GM12878 (cell line): ENCODE measurements at regions not wholly inside any gene's neighbourhood (a gene's known extent, or its start where the extent isn't known, plus 50 kb on each side); places are given as distances from the start of the nearest gene placed in this dataset.

Source experiments
- ATAC-seq: fragments of 200-7000 bp; cut with Tn5 transposase; 3 replicates; pipeline ENCODE4 v1.9.1; 2020; ENCODE audit warnings: mild to moderate bottlenecking, moderate library complexity
- BruUV-seq: library from RNA; stranded (reverse); fragments of 400-500 nt; replicated peaks from 2 replicates; lab custom pipeline; 2021; lab: Mats Ljungman, UMichigan
- CTCF ChIA-PET: fragments of 300-600 bp; sonication (Branson Sonifier 250); formaldehyde crosslinking; extraction: SDS; loops from one replicate; lab custom pipeline; 2021; ENCODE audit warnings: inconsistent platforms; lab: Yijun Ruan, JAX
- POLR2A ChIA-PET: fragments of 350-600 bp; formaldehyde crosslinking; extraction: SDS; loops from one replicate; lab custom pipeline; 2021; ENCODE audit warnings: inconsistent platforms; lab: Charles Lee
- RAD21 ChIA-PET: fragments of 300-600 bp; sonication (Branson Sonifier 250); formaldehyde crosslinking; loops from one replicate; lab custom pipeline; 2023; ENCODE audit warnings: antibody characterized with exemption; ENCODE audit not compliant: unreplicated experiment; lab: Charles Lee
- SMC1A ChIA-PET: fragments of 300-600 bp; sonication (Branson Sonifier 250); formaldehyde crosslinking; loops from one replicate; lab custom pipeline; 2023; ENCODE audit not compliant: unreplicated experiment, uncharacterized antibody; lab: Charles Lee
- DNase-seq: peaks from one replicate; pipeline ENCODE4 v3.0.0-alpha.2; 2011; ENCODE audit warnings: low read depth, low spot score
- FAIRE-seq: peaks from 3 replicates; lab custom pipeline; 2011; peaks lifted over from hg19 to GRCh38; lab: Jason Lieb, UNC
- H2AFZ ChIP-seq: 2 replicates; pipeline ENCODE4 v1.6.0; 2011; ENCODE audit warnings: low read depth, low read length, control low read depth; ENCODE audit not compliant: control insufficient read depth
- H3K27ac ChIP-seq: 2 replicates; pipeline ENCODE4 v1.5.1; 2011; ENCODE audit warnings: control low read depth; ENCODE audit not compliant: control insufficient read depth, insufficient read depth
- H3K27me3 ChIP-seq, 2 experiments: replicated peaks in 1 of 2; 2 replicates each; pipeline versions ENCODE4 v1.6.0 to v1.6.1; 2011; ENCODE audit warnings: low read length in 1 of 2; ENCODE audit not compliant: control insufficient read depth in 2 of 2, insufficient read depth in 2 of 2
- H3K36me3 ChIP-seq, 2 experiments: 2 replicates each; pipeline ENCODE4 v1.5.1; 2011; ENCODE audit warnings: low read length in 1 of 2; ENCODE audit not compliant: control insufficient read depth in 2 of 2, insufficient read depth in 2 of 2
- H3K4me1 ChIP-seq: 2 replicates; pipeline ENCODE4 v1.6.1; 2011; ENCODE audit warnings: mild to moderate bottlenecking, low read length, moderate library complexity, mixed read lengths; ENCODE audit not compliant: control insufficient read depth, insufficient read depth
- H3K4me2 ChIP-seq: 2 replicates; pipeline ENCODE4 v1.6.0; 2011; ENCODE audit warnings: control low read depth; ENCODE audit not compliant: control insufficient read depth, insufficient read depth
- H3K4me3 ChIP-seq: fragments of 200-600 bp; sonication (generic); 2 replicates; pipeline ENCODE4 v1.5.1; 2016
- H3K79me2 ChIP-seq: 2 replicates; pipeline ENCODE4 v1.6.0; 2011; ENCODE audit warnings: low read length; ENCODE audit not compliant: control insufficient read depth, insufficient read depth
- H3K9ac ChIP-seq: 2 replicates; pipeline ENCODE4 v1.8.0; 2011; ENCODE audit warnings: low read length, control low read depth, mixed read lengths; ENCODE audit not compliant: control insufficient read depth, insufficient read depth
- H3K9me3 ChIP-seq: replicated peaks from 3 replicates; pipeline ENCODE4 v1.5.1; 2011; ENCODE audit warnings: mild to moderate bottlenecking, low read length; ENCODE audit not compliant: control insufficient read depth, insufficient read depth
- H4K20me1 ChIP-seq: 2 replicates; pipeline ENCODE4 v1.6.0; 2011; ENCODE audit not compliant: control insufficient read depth, insufficient read depth
- ASH2L ChIP-seq: fragments of 300-600, 200-600 bp; sonication (generic); IDR thresholded peaks from 2 replicates; pipeline ENCODE4 v1.6.1; 2017; ENCODE audit warnings: low read depth, mild to moderate bottlenecking, borderline replicate concordance
- ATF7 ChIP-seq: fragments of 450-650 bp; IDR thresholded peaks from 2 replicates; pipeline ENCODE4 v1.6.1; 2016; ENCODE audit warnings: low read depth, mild to moderate bottlenecking
- CBFB ChIP-seq: IDR thresholded peaks from 2 replicates; pipeline ENCODE4 v1.6.1; 2016; ENCODE audit warnings: antibody characterized with exemption, low read depth
- ESRRA ChIP-seq: IDR thresholded peaks from 2 replicates; pipeline ENCODE4 v1.6.1; 2012; ENCODE audit warnings: mild to moderate bottlenecking, low read length, improper control_type of control experiment
- FOXM1 ChIP-seq: IDR thresholded peaks from 2 replicates; pipeline ENCODE4 v1.6.1; 2012; ENCODE audit warnings: low read depth, mild to moderate bottlenecking, inconsistent platforms, low read length, moderate library complexity
- LARP7 ChIP-seq: fragments of 450-650 bp; IDR thresholded peaks from 2 replicates; pipeline ENCODE4 v1.6.1; 2017; ENCODE audit warnings: mild to moderate bottlenecking
- NFYA ChIP-seq: IDR thresholded peaks from 2 replicates; pipeline ENCODE4 v1.6.1; 2011; ENCODE audit warnings: low read depth, mild to moderate bottlenecking, low read length, improper control_type of control experiment, borderline replicate concordance
- NR2C1 ChIP-seq: fragments of 450-650 bp; IDR thresholded peaks from 2 replicates; pipeline ENCODE4 v1.6.1; 2017; ENCODE audit warnings: antibody characterized with exemption, mild to moderate bottlenecking, moderate library complexity
- NR2C2 ChIP-seq: IDR thresholded peaks from 2 replicates; pipeline ENCODE4 v1.6.1; 2011; ENCODE audit warnings: borderline replicate concordance, low read depth; ENCODE audit not compliant: control insufficient read depth, insufficient read length
- PAX8 ChIP-seq: fragments of 450-650 bp; IDR thresholded peaks from 2 replicates; pipeline ENCODE4 v1.6.1; 2017; ENCODE audit warnings: mild to moderate bottlenecking, moderate library complexity
- PML ChIP-seq: IDR thresholded peaks from 2 replicates; pipeline ENCODE4 v1.6.1; 2012; ENCODE audit warnings: low read length, inconsistent platforms
- RB1 ChIP-seq: fragments of 450-650 bp; formaldehyde crosslinking; IDR thresholded peaks from 2 replicates; pipeline ENCODE4 v1.6.1; 2017; ENCODE audit warnings: mild to moderate bottlenecking, borderline replicate concordance
- RELA ChIP-seq: fragments of 450-650 bp; IDR thresholded peaks from 2 replicates; pipeline ENCODE4 v1.8.0; 2014; ENCODE audit warnings: borderline replicate concordance; ENCODE audit not compliant: partially characterized antibody
- ZNF274 ChIP-seq: IDR thresholded peaks from one replicate; pipeline ENCODE4 v1.8.0; 2011; ENCODE audit not compliant: insufficient read length, insufficient read depth
- WGBS: methylation state at CpG from one replicate; pipeline ENCODE4 v1.1.6; 2016; ENCODE audit warnings: low lambda C conversion rate; ENCODE audit not compliant: insufficient replicate concordance, insufficient coverage; ENCODE audit errors: missing lambda C conversion rate; 5-methylcytosine and 5-hydroxymethylcytosine counted together
- in situ Hi-C: fragments of 300-500 bp; cut with MboI; formaldehyde crosslinking; loops from 9 replicates; pipeline ENCODE4 v1.14.3; 2018; ENCODE audit warnings: mixed read lengths
- intact Hi-C: fragments of 100-400 bp; cut with micrococcal nuclease; formaldehyde crosslinking; loops from one replicate; pipeline ENCODE4 v1.14.2; 2022; ENCODE audit not compliant: unreplicated experiment
- TF ChIP-seq, protein P1 (sequence below), 3 experiments: IDR thresholded peaks in 2 of 3; conservative IDR thresholded peaks in 1 of 3; 2 replicates each; pipeline ENCODE4 v1.5.1; 2011; ENCODE audit warnings: low read depth in 3 of 3, low read length in 3 of 3, mild to moderate bottlenecking in 3 of 3, control low read depth in 2 of 3, moderate library complexity in 2 of 3, inconsistent platforms in 1 of 3, mixed read lengths in 1 of 3; ENCODE audit not compliant: control insufficient read depth in 2 of 3, insufficient read depth in 1 of 3; ENCODE audit errors: extremely low read depth in 1 of 3

- FAIRE-seq (no peak), ATAC-seq (no peak), DNase-seq (no peak)
- no peaks in the 10 kb centered on the region for H3K36me3 ChIP-seq
- H3K9ac ChIP-seq, result no peak overlapping the region
- WGBS, result 38% methylated on average over 4 of the region's 4 CpGs
- H3K9me3 ChIP-seq, result no peaks in the 10 kb centered on the region
- H2AFZ ChIP-seq, result no peak overlapping the region
- H3K4me1 ChIP-seq, result no peaks in the 10 kb centered on the region
- in situ Hi-C loops (no loop called here), intact Hi-C loops (no loop called here)
- SMC1A ChIA-PET, result interaction anchor here (0.6 to 0.8 kb wide), 3 partner anchors 19 to 430 kb away, joined by 3 read pairs; no protein-coding TSS in a partner anchor
- CTCF ChIA-PET, result interaction anchor here (0.9 kb wide), 1 partner anchor 14 kb away, joined by 4 read pairs; no protein-coding TSS in a partner anchor
- H3K4me3 ChIP-seq, result no peak overlapping the region
- H4K20me1 ChIP-seq, result no peaks in the 10 kb centered on the region
- no TSS peak for BruUV-seq
- TF ChIP-seq ZNF274, result no peak
- TF ChIP-seq ESRRA, result no peak
- no peak for TF ChIP-seq FOXM1
- TF ChIP-seq ATF7, result no peak
- no peak for TF ChIP-seq NR2C2
- TF ChIP-seq NR2C1, result no peak
- H3K79me2 ChIP-seq, result no peaks in the 10 kb centered on the region
- no peaks in the 10 kb centered on the region for H3K27me3 ChIP-seq
- RAD21 ChIA-PET, result no interaction called here
- H3K27ac ChIP-seq, result no peak overlapping the region
- POLR2A ChIA-PET, result no interaction called here
- no peak overlapping the region for H3K4me2 ChIP-seq
Measured at GRCh38 chr4:120536884-120537283, 385.6 kb downstream of the PRDM5 start.

DNA sequence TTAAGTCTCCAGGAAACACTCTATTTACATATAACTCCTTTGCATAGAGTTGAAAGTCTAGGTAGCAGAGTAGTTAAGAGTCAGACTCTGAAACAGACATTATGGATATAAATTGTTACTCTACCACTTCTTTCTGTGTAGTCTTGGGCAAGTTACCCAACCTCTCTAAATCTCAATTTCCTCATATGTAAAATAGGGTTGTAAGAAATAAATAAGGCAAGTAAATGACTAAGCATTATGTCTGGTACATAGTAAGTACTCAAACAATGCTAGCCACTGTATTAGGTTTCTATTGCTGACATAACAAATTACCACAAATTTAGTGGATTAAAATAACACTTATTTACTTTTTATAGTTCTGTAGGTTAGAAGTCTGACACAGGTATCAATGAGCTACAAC is 394.1 kb downstream of the PRDM5 start:
- Histone ChIP-seq H3K4me2 (no peak overlapping the region), H3K36me3 (no peaks in the 10 kb centered on the region), H2AFZ (no peak overlapping the region), H3K4me3 (no peak overlapping the region), H3K79me2 (no peaks in the 10 kb centered on the region), H3K9me3 (no peaks in the 10 kb centered on the region), H3K4me1 (no peaks in the 10 kb centered on the region), H4K20me1 (no peaks in the 10 kb centered on the region), H3K9ac (no peak overlapping the region), H3K27ac (no peak overlapping the region), H3K27me3 (no peaks in the 10 kb centered on the region)
- intact Hi-C loops (no loop called here), in situ Hi-C loops (no loop called here)
- SMC1A ChIA-PET, result no interaction called here
- no peak for ATAC-seq
- CTCF ChIA-PET, result no interaction called here
- no peak for DNase-seq
- BruUV-seq, result no TSS peak
- RAD21 ChIA-PET, result no interaction called here
- FAIRE-seq, result no peak
- POLR2A ChIA-PET, result no interaction called here
- TF ChIP-seq, protein P1, sequence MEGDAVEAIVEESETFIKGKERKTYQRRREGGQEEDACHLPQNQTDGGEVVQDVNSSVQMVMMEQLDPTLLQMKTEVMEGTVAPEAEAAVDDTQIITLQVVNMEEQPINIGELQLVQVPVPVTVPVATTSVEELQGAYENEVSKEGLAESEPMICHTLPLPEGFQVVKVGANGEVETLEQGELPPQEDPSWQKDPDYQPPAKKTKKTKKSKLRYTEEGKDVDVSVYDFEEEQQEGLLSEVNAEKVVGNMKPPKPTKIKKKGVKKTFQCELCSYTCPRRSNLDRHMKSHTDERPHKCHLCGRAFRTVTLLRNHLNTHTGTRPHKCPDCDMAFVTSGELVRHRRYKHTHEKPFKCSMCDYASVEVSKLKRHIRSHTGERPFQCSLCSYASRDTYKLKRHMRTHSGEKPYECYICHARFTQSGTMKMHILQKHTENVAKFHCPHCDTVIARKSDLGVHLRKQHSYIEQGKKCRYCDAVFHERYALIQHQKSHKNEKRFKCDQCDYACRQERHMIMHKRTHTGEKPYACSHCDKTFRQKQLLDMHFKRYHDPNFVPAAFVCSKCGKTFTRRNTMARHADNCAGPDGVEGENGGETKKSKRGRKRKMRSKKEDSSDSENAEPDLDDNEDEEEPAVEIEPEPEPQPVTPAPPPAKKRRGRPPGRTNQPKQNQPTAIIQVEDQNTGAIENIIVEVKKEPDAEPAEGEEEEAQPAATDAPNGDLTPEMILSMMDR (IDR thresholded peaks at IDR 0.05 in 2 of 3, conservative IDR thresholded peaks at IDR 0.05 in 1 of 3; ENCODE audit: control insufficient read depth in 2 of 3, extremely low read depth in 1 of 3, insufficient read depth in 1 of 3, low read depth in 3 of 3, low read length in 3 of 3), result no peak
- TF ChIP-seq PAX8 (no peak), RB1 (no peak), ASH2L (no peak), NFYA (no peak), PML (no peak), RELA (no peak), CBFB (no peak), LARP7 (no peak)
